Activated T-cell treated with anti-CD3 and anti-CD28 coated beads for 24 hours (primary cell): ENCODE measurements at regions not wholly inside any gene's neighbourhood (a gene's known extent, or its start where the extent isn't known, plus 50 kb on each side); places are given as distances from the start of the nearest gene placed in this dataset.
"Not testable (repeated sequence)": the region's sequence is repeated elsewhere in the genome, so short reads cannot be mapped to it uniquely, and the experiment has no call there.

Source experiments
- DNase-seq: peaks from one replicate; pipeline ENCODE4 v3.0.0-alpha.2; 2020; ENCODE audit warnings: low read depth

DNA sequence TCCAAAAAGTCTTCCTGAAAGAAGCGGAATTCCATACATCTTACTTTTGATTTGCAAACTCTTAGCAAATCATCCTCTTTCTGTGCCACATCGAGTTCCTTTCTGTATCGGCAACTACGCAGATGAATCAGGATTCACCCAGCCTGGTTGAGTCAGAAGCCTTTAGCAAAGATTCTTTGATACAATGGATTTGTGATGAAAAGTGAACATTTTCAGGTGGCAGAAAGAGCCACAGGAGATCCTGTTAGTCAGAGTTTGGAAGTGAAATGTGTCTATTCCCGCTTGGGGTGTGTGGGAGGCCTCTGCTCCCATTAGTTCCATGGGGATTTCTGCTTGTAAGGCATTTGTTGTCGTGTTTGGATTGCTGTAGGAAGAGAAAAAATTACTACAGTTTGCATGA, 351.8 kb upstream of the WWC1 start:
- no peak for DNase-seq

DNA sequence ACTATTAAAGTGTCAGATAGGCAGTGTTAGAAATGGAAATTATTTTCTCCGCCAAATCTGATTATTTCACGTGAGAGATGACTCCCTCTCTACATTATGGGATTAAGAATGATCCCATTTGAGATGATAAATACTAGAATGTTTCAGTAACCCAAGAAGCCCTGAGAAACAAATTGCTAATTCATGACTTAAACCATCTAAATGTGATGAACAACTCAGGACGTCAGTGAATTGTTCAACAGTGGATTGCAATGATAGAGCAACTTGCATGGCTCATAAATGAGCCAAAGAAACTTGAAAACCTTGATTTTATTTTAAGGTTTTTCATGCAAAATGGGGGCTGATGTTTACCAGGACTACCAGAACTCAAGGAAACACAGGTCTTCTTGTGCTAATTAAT, 350.5 kb upstream of the WWC1 start:
- DNase-seq = no peak

DNA sequence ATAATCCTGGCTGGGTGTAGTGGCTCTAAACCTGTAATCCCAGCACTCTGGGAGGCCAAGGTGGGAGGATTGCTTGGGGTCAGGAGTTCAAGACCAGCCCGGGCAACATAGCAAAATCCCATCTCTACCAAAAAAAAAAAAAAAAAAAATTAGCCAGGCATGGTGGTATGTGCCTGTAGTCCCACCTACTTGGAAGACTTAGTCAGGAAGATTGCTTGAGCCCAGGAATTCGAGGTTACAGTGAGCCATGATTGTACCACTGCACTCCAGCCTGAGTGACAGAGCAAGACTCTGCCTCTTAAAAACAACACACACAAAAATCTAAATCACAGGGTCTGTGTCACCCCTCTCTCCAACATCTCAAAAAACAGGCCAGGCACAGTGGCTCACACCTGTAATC, 349.9 kb upstream of the WWC1 start:
- DNase-seq = not testable (repeated sequence)

DNA sequence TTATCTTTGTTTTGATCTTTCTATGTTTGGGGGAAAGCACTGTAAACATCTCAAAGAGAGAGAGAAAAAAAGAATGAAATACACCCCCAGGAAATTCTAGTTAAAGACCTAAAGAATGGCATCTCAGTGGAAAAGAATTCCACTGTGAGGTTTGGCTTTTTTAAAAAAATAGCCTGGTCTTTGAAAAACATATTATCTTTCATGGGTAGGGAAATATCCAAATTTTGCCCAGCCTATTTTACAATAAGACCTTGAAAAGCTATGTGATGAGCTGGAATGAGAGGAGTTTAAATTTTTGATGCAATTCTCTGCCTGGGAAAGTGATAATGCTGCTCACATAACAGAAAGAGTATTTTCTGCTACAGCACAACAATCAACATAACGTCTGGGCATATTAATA, 348.1 kb upstream of the WWC1 start:
- no peak for DNase-seq

DNA sequence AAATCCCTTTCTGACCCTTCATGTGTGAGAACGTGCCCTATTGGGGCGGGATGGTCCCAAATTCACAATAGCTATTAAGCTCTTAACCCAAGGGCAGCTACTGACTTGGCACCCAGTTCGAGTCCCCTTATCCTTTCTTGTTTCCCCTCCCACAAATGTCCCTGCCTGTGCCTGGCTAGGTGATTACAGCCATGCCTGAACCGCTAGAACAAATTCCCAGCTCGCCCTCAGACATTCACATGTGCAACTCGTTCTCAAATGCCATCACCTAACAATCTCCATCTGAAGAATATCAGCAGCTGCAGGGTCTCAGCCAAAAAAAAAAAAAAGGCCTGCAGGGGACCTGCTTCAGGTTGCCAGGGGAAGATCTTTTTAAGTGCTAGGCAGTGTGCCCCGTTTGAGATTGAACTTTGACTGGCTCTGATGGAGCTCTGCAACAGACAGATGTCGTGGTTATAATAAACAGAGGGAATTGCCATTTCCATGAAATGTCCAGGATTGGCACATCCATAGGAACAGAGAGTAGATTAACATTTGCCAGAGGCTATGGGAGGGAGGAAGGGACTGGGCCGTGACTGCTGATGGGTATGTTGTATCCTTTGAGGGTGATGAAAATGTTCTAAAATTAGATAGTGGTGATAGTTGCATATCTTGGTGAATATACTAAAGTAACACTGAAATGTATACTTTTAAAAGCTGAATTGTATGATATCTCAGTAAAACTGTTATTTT, 347.2 kb upstream of the WWC1 start:
- no peak for DNase-seq

DNA sequence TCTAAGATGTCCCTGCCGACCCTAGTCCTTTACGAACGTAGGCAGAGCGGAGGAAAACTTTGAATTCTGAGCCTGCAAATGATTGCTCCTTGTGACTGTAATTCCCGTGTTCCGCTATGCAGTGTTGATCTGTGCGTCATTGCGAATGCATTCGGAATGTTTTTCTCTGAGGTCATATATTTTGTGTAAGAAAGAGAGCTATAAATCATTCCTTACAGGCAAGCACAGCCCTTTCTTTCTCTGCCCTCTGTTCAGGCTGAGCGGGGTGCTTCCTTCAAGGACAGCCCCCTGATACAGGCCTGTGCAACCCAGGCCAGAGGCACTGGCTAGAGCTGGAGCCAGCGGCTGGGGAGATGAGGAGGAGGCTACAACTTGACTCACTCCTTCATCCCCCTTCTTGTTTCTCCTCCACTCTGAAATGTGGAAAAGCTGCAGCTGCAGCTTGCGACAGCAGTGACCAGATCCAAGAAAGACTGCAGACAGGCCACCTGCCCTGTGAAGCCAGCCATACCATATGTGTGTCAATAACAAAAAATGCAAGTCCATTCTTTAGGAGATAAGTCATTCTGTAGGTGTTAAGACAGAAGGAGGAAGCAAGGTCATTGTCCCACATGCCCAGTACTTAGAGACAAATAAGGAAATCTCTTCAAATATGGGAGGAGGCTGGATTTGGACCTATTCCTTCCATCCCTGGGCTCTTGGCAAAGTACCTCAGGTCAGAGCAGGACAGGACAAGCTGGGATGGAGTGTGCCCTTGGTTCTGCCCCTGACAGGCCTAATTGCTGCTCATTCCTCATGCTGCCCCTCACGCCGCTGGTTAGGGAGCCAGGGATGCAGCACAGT, 345.7 kb upstream of the WWC1 start:
- no peak for DNase-seq

DNA sequence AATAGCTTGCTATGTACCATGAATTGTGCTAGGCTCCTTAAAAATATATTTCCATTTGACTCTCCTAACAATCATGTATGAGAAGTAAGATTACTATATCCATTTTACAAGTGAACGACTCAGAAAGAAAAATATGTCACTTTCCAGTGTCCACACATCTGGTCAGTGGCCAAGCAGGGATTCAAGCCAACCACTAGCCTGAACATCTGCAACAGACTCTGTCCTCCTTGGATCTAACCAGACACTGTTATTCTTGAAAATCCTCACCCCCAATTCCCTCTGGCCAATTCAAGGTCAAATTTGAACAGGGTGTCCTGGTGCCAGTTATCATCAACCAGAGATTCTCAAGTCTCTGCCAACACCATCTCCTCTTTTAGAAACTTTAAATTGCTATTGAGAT, 344.1 kb upstream of the WWC1 start:
- no peak for DNase-seq

DNA sequence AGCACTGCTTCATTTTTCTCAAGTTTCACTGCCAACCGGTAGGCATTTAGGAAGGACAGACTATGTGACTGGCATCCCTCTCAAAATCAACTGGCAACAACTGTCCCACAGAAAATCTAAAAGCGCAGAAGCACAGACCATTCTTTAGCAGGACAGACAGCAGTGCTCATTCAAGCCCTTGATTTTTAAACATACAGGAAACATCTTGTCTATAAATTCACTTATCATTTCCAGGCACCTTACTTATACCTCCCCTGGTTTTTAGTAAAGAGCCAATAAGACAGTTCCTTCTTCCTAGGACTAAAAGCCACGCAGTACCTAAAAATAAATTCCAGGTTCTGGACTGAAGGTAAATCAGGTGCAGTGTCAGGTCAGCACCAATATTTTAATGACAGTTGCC, 343.2 kb upstream of the WWC1 start:
- no peak for DNase-seq

DNA sequence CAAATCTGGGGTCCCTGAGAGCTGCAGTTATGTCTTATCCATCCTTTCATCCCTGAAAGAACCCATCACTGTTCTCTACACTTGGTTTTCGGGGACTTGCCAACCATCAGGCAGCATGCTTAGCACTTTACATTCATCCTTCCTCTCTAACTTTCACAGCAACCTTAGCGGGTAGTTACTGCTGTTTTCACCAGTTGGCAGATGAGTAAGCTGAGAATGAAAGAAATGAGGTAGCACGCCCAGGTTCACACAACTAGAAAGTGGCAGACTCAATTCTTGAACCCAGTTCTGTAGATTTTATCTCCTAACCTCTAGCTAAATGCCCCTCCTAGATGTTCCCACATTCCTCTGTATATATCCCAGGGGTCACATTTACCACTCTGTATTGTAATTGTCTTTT, 342.0 kb upstream of the WWC1 start:
- DNase-seq = no peak

DNA sequence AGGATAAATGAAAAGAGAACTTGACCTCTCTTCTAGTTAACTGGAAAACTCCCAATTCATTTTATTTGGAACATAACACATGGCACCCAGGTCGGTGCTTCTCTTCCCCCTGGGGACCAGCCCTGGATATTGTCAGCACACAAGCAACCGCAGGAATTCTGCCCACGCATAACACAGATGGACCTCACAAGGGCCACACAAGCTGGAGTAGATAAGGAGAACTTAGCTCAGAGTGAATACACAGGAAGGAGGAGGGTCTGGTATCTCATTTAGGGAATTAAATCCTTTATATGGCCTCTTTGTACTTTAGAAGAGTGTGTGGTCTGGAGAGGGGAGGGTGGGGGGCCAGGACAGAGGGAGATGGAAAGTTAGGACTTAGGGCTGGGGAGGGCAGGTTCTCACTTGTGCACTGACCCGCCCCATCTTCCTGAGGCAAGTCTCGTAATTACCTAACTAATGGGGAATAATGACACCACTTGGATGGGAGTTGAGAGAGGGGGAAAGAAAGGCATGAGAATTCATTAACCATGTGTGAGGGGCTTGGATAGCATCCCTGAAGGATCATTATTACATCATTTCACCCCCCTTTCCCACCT, 341.2 kb upstream of the WWC1 start:
- DNase-seq = no peak

DNA sequence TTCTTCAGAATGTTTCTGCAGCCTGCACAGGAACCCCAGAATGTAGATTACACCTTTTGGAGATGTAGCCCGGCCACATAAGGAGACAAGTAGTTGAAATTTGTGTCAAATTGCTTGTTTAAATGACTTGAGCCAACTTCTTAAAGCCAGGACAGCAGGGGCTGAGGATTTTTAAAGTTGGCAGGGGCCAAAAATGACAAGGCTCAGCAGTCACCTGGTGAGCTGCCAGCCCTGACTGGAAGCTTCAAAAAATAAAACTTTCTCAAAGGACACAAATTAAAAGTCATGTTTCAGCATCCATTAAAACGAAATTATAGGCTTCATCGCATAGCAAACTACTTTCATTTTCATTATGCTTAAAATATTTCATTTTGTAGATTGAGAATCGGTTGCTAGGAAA, 340.3 kb upstream of the WWC1 start:
- DNase-seq = no peak

DNA sequence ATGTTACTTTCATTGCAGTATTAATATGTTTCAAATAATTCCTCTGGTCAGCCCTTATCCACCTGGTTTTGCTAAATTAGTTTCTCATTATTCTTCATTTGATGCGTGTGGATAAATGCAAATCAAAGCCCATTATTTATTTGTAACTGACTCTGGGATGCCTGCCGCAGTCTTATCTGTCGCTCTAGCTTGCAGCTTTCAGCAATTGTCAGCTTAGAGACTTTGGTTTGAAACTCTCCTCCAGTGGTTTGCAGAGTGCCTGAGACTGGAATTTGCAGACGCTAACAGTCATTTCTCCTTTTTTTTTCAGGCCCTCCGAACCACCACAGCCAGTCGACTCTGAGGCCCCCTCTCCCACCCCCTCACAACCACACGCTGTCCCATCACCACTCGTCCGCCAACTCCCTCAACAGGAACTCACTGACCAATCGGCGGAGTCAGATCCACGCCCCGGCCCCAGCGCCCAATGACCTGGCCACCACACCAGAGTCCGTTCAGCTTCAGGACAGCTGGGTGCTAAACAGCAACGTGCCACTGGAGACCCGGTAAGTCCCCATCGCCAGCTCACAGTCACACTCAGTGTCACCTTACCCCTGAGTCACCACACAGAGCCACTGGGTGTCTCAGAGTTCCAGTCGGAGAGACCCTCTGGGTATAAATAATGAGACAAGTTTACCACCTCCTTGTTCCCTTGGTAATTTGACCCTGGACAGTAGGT, 339.0 kb upstream of the WWC1 start:
- no peak for DNase-seq

DNA sequence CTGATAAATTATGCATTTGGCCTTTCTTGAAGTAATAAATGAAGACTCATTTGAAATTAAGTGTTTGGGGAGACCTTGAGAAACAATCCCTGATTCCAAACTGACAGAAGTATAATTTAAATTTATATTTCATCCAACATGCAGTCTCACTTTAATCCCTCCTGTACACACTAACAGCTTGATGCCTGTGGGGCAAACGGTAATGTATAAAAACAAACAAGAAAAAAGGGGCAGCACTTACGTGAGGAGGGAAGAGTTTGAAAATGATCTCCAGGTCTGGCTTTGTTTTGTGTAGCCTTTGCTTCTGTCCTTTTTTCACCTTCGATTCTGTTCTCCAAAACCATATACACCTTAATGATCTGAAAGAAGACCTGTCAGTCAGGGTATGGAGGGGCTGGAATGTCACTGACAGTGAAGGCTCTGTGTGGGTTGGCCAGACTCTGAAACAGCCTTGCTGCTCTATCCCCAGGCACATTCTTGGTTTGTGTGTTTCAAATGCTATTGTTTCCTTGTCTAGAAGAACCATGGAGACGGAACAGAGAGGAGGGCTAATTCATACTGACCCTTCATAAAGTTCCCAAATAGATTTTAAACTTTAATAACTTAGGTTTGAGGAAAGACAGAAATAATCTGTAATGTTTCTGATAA, 338.2 kb upstream of the WWC1 start:
- DNase-seq = no peak

DNA sequence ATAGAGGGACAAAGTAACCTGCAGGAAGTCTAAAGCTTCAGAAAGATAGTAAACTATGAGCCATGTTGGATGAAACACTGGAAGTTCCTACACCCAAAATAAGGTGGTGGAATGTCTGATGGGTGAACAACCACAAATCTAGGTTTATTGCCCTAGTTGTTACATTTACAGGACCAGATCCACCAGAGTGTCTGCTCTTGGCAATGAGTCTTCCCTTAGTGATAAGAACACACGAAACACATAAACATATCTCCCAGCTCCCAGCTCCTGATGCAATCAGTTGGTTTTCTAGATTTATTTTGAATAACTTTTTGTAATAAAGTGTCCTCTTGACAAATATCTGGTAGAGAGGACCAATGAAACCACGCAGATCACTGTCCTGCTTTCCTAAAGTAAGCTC, 329.7 kb upstream of the WWC1 start:
- DNase-seq = no peak

DNA sequence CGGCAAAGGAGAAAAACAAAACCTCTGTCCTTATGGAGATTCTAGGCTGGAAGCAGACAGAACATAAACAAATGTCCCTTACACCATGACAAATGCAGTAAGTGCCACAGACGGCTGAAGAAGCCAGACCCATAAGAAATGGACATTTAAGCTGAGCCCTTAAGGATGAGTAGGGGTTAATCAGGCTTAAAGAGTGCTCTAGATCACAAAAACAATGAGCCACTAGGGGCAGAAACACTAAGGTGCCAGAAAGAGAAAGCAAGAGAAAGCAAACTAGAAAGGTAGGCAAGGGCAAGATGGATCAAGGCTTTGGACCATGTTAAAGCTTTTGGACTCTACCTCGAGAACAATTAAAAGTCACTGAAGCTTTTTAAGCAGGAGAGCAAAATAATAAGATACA, 326.9 kb upstream of the WWC1 start:
- no peak for DNase-seq

DNA sequence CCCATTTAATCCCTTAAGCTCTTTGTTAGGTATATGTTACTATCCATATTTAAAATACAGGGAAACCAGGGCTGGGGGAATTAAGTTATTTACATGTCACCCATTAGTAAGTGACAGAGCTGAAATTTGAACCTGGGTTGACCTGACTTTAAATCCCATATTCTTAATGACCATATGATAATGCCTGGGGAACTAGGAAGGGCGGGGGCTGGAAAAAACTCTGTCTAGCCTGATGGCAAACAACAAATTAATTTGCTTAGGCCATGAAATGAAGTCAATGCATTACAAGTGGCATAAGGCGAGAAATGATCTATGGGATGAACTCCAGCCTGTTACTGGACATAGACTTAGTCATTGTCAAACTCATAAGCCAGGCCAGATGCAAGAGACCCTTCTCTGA, 325.7 kb upstream of the WWC1 start:
- DNase-seq = no peak

DNA sequence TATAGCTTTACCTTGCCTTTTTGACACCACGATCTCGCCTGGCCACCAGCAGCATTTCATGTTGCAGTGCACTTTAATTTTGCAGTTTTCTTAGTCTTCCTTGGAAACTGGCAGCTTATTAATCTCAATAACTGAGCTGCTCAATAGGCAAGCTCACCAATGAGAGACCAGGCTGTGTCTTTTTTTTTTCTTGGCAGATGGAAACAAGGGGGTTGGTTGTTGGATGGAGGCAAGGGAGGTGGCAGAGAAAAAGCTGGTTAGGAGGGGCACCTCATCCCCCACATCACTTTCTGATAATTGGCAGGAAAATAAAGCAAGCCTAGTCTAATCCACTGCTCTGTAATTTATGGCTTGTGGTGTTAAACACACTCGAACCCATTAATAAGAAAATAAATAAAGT, 324.5 kb upstream of the WWC1 start:
- no peak for DNase-seq

DNA sequence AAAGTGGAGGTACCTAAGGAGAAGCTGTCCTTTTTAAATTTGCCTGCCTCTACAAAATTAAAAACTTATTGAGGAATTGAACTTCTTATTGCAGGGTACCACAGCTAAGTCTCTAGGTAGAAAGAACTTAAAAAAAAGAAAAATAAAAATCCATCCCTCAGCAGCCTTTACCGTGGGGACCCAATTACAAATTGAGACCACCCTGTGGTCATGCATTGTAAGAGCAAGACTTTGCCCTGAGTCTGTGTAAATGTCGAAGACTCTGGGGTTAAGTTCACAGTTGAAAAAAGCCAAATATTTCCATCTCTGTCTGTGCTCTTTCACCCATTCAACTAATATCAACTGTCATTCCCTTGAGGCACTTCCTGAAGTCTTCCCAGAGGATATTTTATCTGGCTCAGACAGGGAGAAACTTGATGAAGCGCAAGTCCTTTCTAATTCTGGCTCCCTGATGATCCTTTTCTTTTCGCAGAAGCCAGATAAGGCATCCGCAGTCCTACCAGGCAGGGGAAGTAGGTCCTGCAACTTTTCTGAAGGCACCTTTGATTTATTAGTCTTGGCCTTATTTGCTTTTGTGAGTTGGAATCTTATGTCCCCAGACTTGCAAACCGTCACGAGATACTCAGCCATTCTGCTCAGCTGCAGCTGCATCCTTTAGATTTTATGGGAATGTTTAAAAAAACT, 323.8 kb upstream of the WWC1 start:
- no peak for DNase-seq

DNA sequence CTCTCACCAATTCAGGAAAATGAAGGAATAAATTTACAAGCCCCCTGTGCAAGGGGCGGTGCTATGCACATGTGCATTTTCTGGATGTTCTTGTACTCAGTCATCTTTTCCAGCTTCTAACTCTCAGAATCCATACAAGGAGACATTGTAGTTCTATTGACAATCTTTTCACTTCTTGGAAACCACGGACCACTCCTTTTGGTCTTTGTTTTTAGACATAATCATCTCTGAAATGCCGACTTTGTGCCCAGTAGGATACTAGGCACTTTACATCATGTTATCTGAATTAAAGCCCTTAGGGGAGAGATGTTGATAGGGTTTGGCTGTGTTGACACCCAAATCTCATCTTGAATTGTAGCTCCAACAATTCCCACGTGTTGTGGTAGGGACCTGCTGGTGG, 322.6 kb upstream of the WWC1 start:
- no peak for DNase-seq

DNA sequence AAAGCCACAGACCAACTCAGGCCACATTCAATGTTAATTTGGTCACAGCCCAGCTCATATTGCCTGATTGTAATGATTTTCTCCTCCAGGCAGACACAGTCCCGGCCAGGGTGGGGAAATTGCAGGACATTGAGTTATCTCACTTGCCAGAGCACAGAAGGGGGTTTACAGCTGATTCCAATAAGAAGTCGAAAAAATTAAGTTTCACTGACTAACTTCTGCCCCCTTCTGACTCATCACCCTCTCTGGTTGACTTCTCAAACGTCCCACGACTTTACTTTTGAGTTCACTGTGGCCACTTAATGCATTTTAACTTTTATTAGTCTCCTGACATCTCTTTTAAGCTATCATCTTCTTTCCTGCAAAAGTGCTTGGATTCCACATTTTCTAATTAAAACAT, 321.4 kb upstream of the WWC1 start:
- no peak for DNase-seq

DNA sequence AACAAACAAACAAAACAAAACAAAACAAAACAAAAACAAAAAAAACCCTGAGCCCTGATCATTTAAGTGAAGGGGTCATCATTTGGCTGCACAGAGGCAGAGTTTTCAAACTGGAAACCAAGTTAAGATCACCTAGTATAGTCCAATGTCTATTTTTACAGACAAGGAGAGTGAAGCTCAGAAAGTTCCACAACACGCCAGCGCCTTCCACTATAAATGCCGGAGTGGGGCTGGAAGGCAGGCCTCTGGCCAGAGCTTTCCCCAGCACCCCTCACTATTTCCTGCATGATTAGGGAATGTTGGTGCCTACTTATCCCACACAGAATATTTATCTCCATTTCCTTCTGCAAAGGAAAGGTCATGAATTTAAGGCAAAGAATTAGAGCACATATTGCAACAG, 319.7 kb upstream of the WWC1 start:
- DNase-seq = no peak

DNA sequence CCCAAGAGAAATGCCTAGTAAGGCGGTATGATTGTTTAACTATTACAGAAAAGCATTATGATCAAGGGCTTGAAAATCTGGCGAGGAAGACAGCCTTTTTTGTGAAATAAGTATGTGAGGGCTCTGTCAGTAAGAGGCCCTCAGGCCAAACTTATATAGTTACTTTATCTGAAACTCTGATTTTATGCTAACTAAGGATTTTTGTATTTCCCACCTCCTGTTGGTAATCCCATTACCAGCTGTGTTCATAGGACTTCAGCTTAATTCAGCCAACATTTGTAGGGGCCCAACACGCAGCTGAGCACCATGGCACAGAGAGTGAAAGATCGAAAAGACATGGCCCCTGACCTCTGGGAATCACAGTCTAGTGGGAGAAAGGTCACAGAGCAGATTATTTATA, 318.3 kb upstream of the WWC1 start:
- no peak for DNase-seq
